ENCODE measurements at regions not wholly inside any gene's neighbourhood (a gene's known extent, or its start where the extent isn't known, plus 50 kb on each side); places are given as distances from the start of the nearest gene placed in this dataset.

- no peak for DNase-seq
Observed at GRCh38 chr14:99100497-99101270, 171.3 kb downstream of the BCL11B start.

DNA sequence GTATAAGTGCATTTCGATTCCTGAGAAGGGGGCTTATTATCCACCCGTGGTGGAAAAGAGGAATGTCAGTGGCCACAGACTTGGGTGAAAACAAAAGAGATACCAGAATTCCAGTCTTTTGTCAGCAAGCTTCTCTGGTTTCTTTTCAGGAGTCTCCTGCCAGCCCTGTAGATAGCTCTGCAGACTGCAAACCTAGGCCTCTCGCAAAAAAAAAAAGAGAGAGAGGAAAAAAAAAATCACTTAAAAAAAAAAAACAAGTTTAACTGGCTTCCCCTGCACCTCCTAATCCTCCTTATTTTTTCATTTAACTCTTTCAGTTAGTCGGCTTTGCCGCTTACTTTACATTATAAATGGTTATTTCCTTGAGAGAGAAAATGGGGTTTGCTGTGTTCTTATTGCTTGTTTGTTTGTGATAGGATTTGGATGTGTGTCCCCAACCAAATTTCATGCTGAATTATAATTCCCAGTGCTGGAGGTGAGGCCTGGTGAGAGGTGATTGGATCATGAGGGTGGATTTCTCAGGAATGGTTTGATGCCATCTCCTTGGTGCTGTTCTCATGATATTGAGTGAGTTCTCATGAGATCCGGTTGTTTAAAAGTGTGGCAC lies 170.0 kb downstream of the BCL11B start:
- no peak for DNase-seq

DNA sequence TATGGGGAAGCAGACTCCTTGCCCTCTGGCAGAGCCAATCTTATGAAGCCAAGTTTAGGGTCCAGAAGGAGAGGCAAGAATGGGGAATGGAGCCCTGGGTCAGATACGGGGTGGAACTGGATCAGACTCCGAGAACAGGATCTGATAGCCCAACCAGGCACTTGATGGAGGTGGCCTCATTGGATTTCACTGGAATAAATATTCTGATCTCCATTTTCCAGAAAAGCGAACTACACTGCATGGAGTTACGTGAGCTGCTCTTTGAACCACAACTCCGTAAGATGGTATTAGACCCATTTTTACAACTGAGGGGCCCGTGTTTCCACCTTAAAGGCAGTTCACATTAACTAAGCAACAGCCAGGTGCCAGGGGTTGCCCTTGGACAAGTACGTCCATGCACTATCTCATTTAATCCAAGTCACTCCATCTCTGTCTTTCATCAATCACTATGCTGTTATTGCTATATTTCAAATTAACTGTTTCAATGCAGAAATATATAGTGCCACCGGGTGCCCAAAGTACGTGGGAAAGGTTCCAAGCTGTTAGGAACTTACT lies 155.2 kb downstream of the BCL11B start:
- DNase-seq: no peak

- DNase-seq: no peak
Observed at GRCh38 chr14:99117671-99118045, 154.3 kb downstream of the BCL11B start.

GRCh38 chr14:99118046-99118721 lies 153.8 kb downstream of the BCL11B start:
- DNase-seq: no peak

DNA sequence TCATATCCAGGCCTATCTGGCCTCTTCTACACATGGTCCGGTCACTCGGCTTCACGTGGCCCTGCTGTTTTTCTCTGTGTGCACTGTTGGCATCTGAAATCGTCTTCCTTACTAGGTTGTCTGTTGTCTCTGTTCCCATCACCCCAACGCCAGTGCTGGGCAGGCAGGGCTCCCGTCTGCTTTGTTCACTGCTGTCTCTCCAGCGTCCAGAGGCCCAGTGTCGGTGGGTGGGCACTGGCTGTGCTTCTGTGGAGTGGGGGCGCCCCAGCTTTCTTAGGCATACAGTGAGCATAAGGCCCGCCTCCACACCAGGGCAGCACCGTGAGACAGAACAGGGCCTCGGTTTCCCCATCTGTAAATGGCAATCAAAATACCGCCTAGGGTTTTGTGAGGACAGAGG lies 153.1 kb downstream of the BCL11B start:
- DNase-seq: no peak
